HG03439 (cell line): ENCODE measurements at regions not wholly inside any gene's neighbourhood (a gene's known extent, or its start where the extent isn't known, plus 50 kb on each side); places are given as distances from the start of the nearest gene placed in this dataset.
"Not testable (repeated sequence)": the region's sequence is repeated elsewhere in the genome, so short reads cannot be mapped to it uniquely, and the experiment has no call there.

Source experiments
- ATAC-seq: cut with Tn5 transposase; IDR thresholded peaks from one replicate; pipeline ENCODE4 v1.9.1; 2021; ENCODE audit warnings: mild to moderate bottlenecking, moderate library complexity; ENCODE audit not compliant: unreplicated experiment

DNA sequence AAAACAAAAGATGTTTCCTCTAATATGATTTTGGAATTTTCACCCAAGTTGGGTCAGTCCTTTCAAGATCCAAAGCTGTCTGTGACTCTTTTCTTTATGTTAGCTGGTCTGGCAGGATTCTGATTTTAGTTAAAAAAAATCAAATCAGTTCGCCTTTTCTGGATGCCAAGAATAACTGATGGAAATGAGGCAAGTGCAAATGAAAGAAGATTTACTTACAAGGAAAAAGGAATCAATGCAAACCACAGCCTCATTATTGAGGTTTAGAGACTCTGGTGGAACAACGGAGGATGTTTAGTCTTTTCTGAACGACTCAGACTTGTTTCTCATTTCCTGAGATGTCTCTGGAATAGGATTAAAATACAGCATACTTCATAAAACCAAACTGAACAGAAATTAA is 117.0 kb upstream of the DYRK2 start:
- ATAC-seq: no peak

GRCh38 chr12:67533159-67533558 is 115.4 kb upstream of the DYRK2 start:
- no peak for ATAC-seq

- no peak for ATAC-seq
Measured at GRCh38 chr12:67534046-67534445, 114.5 kb upstream of the DYRK2 start.

DNA sequence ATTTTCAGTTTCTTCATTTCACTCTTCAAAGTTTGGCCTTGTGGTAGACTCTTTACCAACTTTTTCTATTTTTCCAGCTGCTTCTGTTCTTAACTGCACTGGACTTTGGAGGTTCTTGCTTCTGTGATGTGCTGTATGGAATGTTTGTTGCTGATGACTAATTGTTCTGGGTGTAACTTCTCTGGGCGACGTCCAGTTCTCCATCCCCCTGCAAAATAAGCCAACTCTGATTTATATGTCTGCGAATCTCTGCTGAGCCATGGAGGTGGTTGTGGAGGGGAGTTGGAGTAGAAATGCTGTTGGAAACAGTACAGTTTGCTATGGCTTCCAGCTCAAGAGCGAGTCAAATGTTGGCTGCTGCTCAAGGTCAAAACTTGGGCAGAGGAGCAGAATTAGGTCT is 113.9 kb upstream of the DYRK2 start:
- no peak for ATAC-seq

GRCh38 chr12:67535176-67535575 is 113.4 kb upstream of the DYRK2 start:
- ATAC-seq: no peak

GRCh38 chr12:67535971-67536370 is 112.6 kb upstream of the DYRK2 start:
- no peak for ATAC-seq

- no peak for ATAC-seq
Measured at GRCh38 chr12:67539329-67539728, 109.2 kb upstream of the DYRK2 start.

DNA sequence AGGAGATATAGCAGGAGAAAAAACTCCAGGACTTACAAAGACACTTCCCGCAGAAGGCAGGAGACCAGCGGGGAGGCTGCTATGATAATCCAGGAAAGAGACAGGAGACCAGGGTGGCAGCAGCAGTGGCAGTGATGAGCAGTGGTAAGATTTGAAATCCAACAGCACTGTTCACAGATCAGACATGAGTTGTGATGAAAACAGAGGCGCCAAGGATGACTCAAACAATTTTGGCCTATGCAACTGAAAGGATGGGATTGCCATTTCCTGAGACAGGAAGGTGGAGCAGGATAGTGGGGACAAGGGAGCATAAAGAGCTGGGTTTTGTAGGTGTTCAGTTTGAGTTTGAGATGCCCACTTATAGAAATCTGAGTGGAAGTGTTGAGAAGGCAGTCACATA is 108.6 kb upstream of the DYRK2 start:
- ATAC-seq: no peak

GRCh38 chr12:67540920-67541624 is 107.5 kb upstream of the DYRK2 start:
- no peak for ATAC-seq

DNA sequence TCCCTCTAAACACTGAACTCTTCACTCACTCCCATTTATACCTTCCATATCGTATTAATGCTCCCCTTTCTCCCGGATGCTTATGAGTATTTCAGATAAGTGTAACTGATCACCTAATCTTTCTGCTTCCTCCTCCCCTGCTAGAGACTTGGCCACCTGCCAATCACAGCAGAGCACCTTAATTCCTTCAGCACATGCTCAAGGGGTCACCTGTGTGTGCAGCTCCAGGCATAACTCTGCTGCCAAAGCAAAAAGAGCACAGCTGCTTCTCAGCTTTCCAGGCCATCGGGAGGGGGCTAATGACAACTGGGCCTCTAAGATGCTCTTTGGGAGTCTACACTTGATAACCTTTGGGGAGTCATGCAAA is 106.9 kb upstream of the DYRK2 start:
- ATAC-seq: no peak

DNA sequence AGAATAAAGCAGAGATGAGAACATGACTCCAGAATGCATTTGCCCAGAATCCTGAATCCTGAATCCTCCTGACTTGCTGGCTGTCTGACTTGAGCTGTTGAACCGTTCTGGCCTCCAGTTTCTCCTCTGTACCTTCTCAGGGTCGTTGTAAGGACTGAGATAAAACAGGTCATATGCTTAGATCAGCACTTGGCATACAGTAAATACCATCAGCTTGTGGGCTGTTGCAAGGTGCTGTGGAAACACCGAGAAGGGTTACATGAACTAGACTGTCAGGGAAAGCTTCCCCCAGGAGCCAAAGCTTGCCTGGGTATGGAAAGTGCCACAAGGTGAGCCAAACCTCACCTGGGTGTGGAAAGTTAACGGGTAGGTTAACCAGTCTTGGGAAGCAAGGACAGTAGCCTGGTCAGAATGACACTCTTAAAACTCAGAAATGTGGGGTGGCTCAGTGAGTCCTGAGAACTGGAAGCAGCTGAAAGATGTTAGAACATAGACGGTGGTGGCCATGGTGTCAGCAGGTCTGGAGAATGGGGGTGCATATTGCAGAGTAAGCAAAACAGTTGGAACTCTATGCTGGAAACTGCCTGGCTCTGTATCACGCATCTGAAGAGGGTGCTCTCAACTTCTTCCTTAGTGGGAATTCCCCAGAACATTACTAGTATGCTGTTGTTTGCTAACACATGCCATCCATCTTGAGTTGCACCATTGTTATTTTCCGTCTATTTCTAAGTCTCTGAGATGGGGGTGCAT is 105.3 kb upstream of the DYRK2 start:
- ATAC-seq: no peak

DNA sequence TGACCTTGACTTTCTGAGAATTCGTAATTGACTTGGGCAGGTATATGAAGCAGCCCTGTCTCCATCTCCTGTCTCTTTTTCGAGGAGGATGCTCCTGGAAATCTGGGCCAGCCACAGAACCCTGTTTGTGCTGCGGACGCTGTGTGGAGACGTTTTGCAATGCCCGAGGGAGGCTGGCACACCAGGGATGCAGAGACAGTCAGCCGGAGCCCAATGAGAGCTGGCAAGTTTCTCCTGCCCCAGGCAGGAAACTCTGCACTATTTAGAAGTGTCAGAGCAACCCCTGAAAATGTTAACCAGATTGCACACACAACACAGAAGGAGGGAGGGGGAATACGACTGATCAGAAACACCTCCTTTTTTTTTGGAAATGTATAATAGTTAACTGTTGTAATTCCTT is 103.2 kb upstream of the DYRK2 start:
- ATAC-seq: no peak

DNA sequence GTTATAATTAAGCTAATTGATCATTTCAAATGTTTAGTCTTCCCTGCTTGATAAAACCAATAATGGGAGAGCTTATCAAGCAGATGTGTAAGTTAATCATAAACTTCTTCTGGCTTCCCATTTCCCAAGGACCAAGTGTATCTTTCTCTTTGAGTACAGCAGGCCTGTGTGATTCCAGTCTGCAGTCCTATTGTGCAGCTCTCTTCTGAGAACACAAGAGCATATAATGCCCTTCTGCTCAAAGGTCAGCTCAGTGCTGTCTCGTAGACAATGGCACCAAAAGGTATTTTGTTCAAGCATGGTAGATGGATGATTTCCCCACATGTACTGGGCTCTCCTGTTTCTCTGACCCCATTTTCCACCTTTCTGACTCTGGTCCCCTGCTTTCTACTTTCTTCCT is 101.8 kb upstream of the DYRK2 start:
- no peak for ATAC-seq

DNA sequence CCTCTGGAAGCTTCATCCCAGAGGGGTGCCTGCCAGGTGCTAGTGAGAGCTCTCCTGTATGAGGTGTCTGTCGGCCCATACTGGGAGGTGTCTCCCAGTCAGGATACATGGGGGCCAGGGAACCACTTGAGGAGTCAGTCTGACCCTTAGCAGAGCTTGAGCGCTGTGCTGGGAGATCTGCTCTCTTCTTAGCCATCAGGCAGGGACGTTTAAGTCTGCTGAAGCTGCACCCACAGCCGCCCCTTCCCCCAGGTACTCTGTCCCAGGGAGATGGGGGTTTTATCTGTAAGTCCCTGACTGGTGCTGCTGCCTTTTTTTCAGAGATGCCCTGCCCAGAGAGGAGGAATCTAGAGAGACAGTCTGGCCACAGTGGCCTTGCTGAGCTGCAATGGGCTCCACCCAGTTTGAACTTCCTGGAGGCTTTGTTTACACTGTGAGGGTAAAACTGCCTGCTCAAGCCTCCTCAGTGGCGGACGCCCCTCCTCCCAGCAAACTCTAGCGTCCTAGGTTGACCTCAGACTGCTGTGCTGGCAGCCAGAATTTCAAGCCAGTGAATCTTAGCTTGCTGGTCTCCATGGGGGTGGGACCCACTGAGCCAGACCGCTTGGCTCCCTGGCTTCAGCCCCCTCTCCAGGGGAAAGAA is 93.3 kb upstream of the DYRK2 start:
- ATAC-seq: not testable (repeated sequence)

- ATAC-seq: no peak
Measured at GRCh38 chr12:67558775-67559174, 89.8 kb upstream of the DYRK2 start.

DNA sequence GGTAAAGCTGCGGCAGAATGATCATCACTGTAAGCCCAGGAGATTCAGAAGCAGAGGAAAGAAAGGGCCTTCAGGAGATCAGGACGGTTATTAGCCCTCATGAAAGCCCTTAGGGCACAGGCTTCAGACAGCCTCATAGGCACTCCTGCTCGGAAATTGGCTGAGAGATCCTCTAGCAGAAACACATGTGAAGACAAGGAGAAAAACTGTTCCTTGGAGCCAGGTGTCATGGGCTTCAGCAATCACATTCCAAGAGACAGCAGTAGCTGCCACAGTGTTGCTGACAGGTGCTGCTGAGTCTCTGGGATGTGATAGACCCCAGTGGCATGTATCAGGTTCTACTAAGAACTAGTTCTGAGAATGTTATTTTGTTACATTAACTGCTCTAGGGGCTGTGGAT is 88.8 kb upstream of the DYRK2 start:
- no peak for ATAC-seq

DNA sequence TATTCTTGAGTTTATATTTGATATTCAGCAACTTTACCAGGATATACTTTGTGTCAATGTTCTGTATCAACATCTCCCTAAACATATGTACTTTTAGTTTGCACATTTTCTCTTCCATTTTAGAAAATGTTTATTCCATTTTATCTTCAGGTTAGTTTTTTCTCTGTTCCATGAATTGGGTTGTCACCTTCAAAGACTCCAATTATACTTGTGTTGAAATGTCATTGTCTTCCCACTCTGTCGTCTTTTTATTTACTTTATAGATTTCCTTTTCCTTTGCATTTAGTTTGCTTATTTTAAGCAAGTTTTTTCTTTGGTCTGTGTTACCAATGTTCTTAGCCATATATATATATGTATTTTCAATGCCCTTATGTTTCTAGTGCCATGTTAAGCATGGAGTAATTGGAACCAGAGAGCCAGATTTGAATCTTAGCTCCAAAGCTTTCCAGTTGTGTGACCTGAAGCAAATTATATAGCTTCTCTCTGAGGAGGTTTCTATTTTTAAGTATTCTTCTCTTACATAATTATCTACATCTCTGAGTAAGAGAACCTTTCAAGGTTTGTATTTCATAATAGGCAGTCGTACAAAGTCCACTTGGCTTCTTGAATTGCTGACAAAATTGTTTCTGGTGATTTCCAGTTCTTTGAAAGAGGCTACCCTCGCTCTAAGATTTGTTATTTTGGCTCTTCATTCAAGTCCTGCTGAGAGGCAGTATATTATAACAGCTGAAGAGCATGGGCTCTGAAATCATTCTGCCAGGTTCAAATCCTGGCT is 85.8 kb upstream of the DYRK2 start:
- no peak for ATAC-seq

DNA sequence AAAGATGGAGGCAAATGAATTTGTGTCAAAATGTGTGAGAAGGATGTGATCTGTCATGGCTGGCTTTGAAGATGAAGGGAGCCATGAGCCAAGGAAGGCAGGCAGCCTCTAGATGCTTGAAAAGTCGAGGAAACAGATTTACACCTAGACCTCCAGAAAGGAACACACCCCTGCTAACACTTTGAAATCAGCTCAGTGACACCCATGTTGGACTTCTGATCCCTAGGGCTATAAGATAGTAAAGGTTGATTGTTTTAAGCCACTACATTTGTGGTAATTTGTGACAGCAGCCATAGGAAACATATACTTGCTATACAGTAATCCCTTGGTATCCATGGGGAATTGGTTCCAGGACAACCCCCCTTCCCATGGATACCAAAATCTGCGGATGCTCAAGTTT is 80.5 kb upstream of the DYRK2 start:
- no peak for ATAC-seq

- no peak for ATAC-seq
Measured at GRCh38 chr12:67572492-67572891, 76.1 kb upstream of the DYRK2 start.

DNA sequence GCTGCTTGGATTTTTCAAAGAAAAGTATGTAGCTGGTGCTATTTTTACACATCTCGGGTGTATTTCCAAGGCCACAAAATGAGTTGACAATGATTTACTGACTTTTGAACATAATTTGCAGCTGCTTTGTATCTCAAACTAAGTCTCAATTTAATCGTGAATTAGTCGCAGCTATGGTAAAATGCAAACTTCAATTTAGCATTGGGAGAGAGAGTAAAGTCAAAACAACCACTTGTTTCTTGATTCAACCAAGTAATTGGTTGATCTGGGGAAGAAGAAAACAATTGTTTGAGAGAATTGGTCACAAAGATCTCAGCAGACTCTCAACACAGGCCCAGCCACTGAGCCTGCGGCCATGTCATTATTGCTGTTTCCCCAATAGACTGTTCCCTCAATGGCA is 75.0 kb upstream of the DYRK2 start:
- ATAC-seq: no peak

- ATAC-seq: no peak
Measured at GRCh38 chr12:67578976-67579661, 69.4 kb upstream of the DYRK2 start.
